HL-60 (cell line): ENCODE measurements at regions not wholly inside any gene's neighbourhood (a gene's known extent, or its start where the extent isn't known, plus 50 kb on each side); places are given as distances from the start of the nearest gene placed in this dataset.

Experiments used
- DNase-seq, 2 experiments: peaks; one replicate each; pipeline ENCODE4 v3.0.0-alpha.2; 2010 to 2020; ENCODE audit warnings: low read depth in 1 of 2, low spot score in 1 of 2
- H3K27ac ChIP-seq: fragments of 250-450 bp; sonication (Bioruptor Pico); replicated peaks from 2 replicates; pipeline ENCODE4 v1.5.1; 2020; ENCODE audit warnings: mild to moderate bottlenecking, moderate library complexity
- H3K27me3 ChIP-seq: fragments of 250-450 bp; sonication (Bioruptor Pico); 2 replicates; pipeline ENCODE4 v1.5.1; 2021; ENCODE audit warnings: mild to moderate bottlenecking, moderate library complexity; ENCODE audit not compliant: insufficient read depth, poor library complexity, severe bottlenecking
- H3K4me3 ChIP-seq: replicated peaks from 2 replicates; pipeline ENCODE4 v1.5.1; 2011; ENCODE audit warnings: mild to moderate bottlenecking, control low read depth, low read length; ENCODE audit not compliant: insufficient read depth
- GABPA ChIP-seq: IDR thresholded peaks from 2 replicates; pipeline ENCODE4 v1.6.1; 2012; ENCODE audit warnings: low read depth
- POLR2AphosphoS5 ChIP-seq: IDR thresholded peaks from 2 replicates; pipeline ENCODE4 v1.6.1; 2012; ENCODE audit warnings: low read depth
- SPI1 ChIP-seq: IDR thresholded peaks from 2 replicates; pipeline ENCODE4 v1.6.1; 2012; ENCODE audit warnings: low read depth, mild to moderate bottlenecking, borderline replicate concordance
- TF ChIP-seq, protein P1 (sequence below): IDR thresholded peaks from 2 replicates; pipeline ENCODE4 v1.6.1; 2012; ENCODE audit warnings: low read depth; ENCODE audit not compliant: insufficient replicate concordance
- TF ChIP-seq, protein P2 (sequence below): IDR thresholded peaks from one replicate; pipeline ENCODE4 v1.5.1; 2011; ENCODE audit warnings: low read length, control low read depth, inconsistent platforms; ENCODE audit not compliant: insufficient read depth

- TF ChIP-seq POLR2AphosphoS5, result no peak
- TF ChIP-seq, protein P1, sequence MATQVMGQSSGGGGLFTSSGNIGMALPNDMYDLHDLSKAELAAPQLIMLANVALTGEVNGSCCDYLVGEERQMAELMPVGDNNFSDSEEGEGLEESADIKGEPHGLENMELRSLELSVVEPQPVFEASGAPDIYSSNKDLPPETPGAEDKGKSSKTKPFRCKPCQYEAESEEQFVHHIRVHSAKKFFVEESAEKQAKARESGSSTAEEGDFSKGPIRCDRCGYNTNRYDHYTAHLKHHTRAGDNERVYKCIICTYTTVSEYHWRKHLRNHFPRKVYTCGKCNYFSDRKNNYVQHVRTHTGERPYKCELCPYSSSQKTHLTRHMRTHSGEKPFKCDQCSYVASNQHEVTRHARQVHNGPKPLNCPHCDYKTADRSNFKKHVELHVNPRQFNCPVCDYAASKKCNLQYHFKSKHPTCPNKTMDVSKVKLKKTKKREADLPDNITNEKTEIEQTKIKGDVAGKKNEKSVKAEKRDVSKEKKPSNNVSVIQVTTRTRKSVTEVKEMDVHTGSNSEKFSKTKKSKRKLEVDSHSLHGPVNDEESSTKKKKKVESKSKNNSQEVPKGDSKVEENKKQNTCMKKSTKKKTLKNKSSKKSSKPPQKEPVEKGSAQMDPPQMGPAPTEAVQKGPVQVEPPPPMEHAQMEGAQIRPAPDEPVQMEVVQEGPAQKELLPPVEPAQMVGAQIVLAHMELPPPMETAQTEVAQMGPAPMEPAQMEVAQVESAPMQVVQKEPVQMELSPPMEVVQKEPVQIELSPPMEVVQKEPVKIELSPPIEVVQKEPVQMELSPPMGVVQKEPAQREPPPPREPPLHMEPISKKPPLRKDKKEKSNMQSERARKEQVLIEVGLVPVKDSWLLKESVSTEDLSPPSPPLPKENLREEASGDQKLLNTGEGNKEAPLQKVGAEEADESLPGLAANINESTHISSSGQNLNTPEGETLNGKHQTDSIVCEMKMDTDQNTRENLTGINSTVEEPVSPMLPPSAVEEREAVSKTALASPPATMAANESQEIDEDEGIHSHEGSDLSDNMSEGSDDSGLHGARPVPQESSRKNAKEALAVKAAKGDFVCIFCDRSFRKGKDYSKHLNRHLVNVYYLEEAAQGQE, result no peak
- H3K27me3 ChIP-seq, result no peaks in the 10 kb centered on the region
- no peak overlapping the region for H3K4me3 ChIP-seq
- no peak overlapping the region for H3K27ac ChIP-seq
- no peak for DNase-seq
Observed at GRCh38 chr2:208945719-208946256, 478.1 kb upstream of the MAP2 start.

DNA sequence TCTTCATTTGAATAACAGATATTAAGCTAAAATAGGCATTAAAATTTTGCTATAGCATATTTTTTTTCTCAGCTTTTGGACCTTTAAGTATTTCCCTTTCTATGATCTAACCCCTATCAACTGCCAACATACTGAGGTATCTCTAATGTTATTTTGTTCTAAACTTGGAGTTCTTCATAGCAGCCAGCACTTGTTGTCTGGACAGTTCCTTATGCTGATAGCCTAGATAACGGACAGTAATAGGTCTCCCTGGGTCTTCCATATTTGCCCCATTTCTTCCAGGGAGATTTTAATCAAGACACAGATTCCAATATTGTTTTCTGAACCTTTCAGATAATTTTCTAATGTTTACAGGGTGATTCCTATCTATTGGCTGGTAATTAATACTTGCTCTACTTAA is 475.8 kb upstream of the MAP2 start:
- Histone ChIP-seq H3K27ac (no peak overlapping the region), H3K4me3 (no peak overlapping the region), H3K27me3 (no peaks in the 10 kb centered on the region)
- TF ChIP-seq, protein P1, result peak; percentile 78
- TF ChIP-seq GABPA, result no peak
- DNase-seq, result no peak

GRCh38 chr2:208970070-208970469 is 453.8 kb upstream of the MAP2 start:
- TF ChIP-seq GABPA (no peak), SPI1 (no peak)
- TF ChIP-seq, protein P2, sequence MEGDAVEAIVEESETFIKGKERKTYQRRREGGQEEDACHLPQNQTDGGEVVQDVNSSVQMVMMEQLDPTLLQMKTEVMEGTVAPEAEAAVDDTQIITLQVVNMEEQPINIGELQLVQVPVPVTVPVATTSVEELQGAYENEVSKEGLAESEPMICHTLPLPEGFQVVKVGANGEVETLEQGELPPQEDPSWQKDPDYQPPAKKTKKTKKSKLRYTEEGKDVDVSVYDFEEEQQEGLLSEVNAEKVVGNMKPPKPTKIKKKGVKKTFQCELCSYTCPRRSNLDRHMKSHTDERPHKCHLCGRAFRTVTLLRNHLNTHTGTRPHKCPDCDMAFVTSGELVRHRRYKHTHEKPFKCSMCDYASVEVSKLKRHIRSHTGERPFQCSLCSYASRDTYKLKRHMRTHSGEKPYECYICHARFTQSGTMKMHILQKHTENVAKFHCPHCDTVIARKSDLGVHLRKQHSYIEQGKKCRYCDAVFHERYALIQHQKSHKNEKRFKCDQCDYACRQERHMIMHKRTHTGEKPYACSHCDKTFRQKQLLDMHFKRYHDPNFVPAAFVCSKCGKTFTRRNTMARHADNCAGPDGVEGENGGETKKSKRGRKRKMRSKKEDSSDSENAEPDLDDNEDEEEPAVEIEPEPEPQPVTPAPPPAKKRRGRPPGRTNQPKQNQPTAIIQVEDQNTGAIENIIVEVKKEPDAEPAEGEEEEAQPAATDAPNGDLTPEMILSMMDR, result no peak
- Histone ChIP-seq H3K4me3 (no peak overlapping the region), H3K27ac (no peak overlapping the region), H3K27me3 (no peaks in the 10 kb centered on the region)
- no peak for DNase-seq

- TF ChIP-seq POLR2AphosphoS5, result no peak
- no peak for TF ChIP-seq GABPA
- TF ChIP-seq, protein P2, result no peak
- TF ChIP-seq SPI1, result no peak
- TF ChIP-seq, protein P1, result no peak
Observed at GRCh38 chr2:208977582-208977981, 446.3 kb upstream of the MAP2 start.

More at GRCh38 chr2:208977582-208977981, 446.3 kb upstream of the MAP2 start:
- no peak overlapping the region for H3K4me3 ChIP-seq
- H3K27me3 ChIP-seq, result no peaks in the 10 kb centered on the region
- no peak for DNase-seq
- H3K27ac ChIP-seq, result no peak overlapping the region
